ENCODE measurements at regions not wholly inside any gene's neighbourhood (a gene's known extent, or its start where the extent isn't known, plus 50 kb on each side); places are given as distances from the start of the nearest gene placed in this dataset.

GRCh38 chr16:65219786-65220185, 97.9 kb upstream of the CDH11 start:
- TF ChIP-seq CTCF (IDR thresholded peaks at IDR 0.05) (no peak), POLR2A (IDR thresholded peaks at IDR 0.05) (no peak)

Data from Peyer's patch (tissue), 4 donors.